IMR-90 (cell line): ENCODE measurements at regions not wholly inside any gene's neighbourhood (a gene's known extent, or its start where the extent isn't known, plus 50 kb on each side); places are given as distances from the start of the nearest gene placed in this dataset.

Source experiments
- ATAC-seq: fragments of 200-7000 bp; cut with Tn5 transposase; 2 replicates; pipeline ENCODE4 v1.9.1; 2020; ENCODE audit warnings: low read depth, mild to moderate bottlenecking, moderate library complexity
- BruUV-seq: library from RNA; stranded (reverse); fragments of 400-500 nt; replicated peaks from 2 replicates; lab custom pipeline; 2021; lab: Mats Ljungman, UMichigan
- CTCF ChIA-PET: fragments of 300-600 bp; formaldehyde crosslinking; extraction: SDS; loops from one replicate; lab custom pipeline; 2021; ENCODE audit warnings: antibody characterized with exemption; lab: Yijun Ruan, JAX
- POLR2A ChIA-PET: fragments of 300-600 bp; sonication (Branson Sonifier 250); formaldehyde crosslinking; loops from one replicate; lab custom pipeline; 2022; ENCODE audit warnings: antibody characterized with exemption; ENCODE audit not compliant: unreplicated experiment; lab: Charles Lee
- DNase-seq: peaks from one replicate; pipeline ENCODE4 v3.0.0; 2013
- H2AFZ ChIP-seq: replicated peaks from 2 replicates; pipeline ENCODE3; 2013; ENCODE audit warnings: low read length, mild to moderate bottlenecking; ENCODE audit not compliant: poor library complexity
- H2AK5ac ChIP-seq: 2 replicates; pipeline ENCODE4 v1.6.1; 2013; ENCODE audit warnings: low read depth, low read length, inconsistent platforms
- H2AK9ac ChIP-seq: replicated peaks from 2 replicates; pipeline ENCODE3; 2013; ENCODE audit warnings: mild to moderate bottlenecking, low read depth, low read length, moderate library complexity; ENCODE audit not compliant: poor library complexity
- H2BK120ac ChIP-seq: 2 replicates; pipeline ENCODE4 v1.6.1; 2013; ENCODE audit warnings: low read depth, low read length, inconsistent platforms
- H2BK15ac ChIP-seq: 3 replicates; pipeline ENCODE4 v1.6.1; 2013; ENCODE audit warnings: low read depth, low read length, inconsistent platforms
- H2BK20ac ChIP-seq: 2 replicates; pipeline ENCODE4 v1.6.1; 2013; ENCODE audit warnings: low read depth, mild to moderate bottlenecking, inconsistent platforms, low read length, moderate library complexity
- H2BK5ac ChIP-seq: 2 replicates; pipeline ENCODE4 v1.6.1; 2013; ENCODE audit warnings: mild to moderate bottlenecking, low read depth, low read length, inconsistent platforms; ENCODE audit not compliant: poor library complexity, severe bottlenecking
- H3K14ac ChIP-seq: replicated peaks from 2 replicates; pipeline ENCODE4 v1.6.1; 2013; ENCODE audit warnings: low read depth, low read length, inconsistent platforms
- H3K18ac ChIP-seq: 2 replicates; pipeline ENCODE4 v1.6.1; 2013; ENCODE audit warnings: low read depth, low read length, control low read depth
- H3K23ac ChIP-seq: 2 replicates; pipeline ENCODE4 v1.6.1; 2013; ENCODE audit warnings: low read depth, low read length, inconsistent platforms
- H3K27ac ChIP-seq: 2 replicates; pipeline ENCODE4 v1.5.1; 2013; ENCODE audit warnings: mild to moderate bottlenecking, control low read depth, low read length; ENCODE audit not compliant: insufficient read depth
- H3K27me3 ChIP-seq: 2 replicates; pipeline ENCODE4 v1.6.1; 2013; ENCODE audit warnings: low read length; ENCODE audit not compliant: control insufficient read depth, insufficient read depth
- H3K36me3 ChIP-seq: 2 replicates; pipeline ENCODE4 v1.6.1; 2013; ENCODE audit warnings: low read length, mixed read lengths; ENCODE audit not compliant: control insufficient read depth, insufficient read depth
- H3K4ac ChIP-seq: 2 replicates; pipeline ENCODE4 v1.6.1; 2013; ENCODE audit warnings: low read depth, low read length, inconsistent platforms
- H3K4me1 ChIP-seq: 2 replicates; pipeline ENCODE4 v1.6.1; 2013; ENCODE audit warnings: low read length, mixed read lengths; ENCODE audit not compliant: control insufficient read depth, insufficient read depth
- H3K4me2 ChIP-seq: 2 replicates; pipeline ENCODE4 v1.6.1; 2013; ENCODE audit warnings: low read depth, mild to moderate bottlenecking, control low read depth, low read length, moderate library complexity
- H3K4me3 ChIP-seq: 2 replicates; pipeline ENCODE4 v1.5.1; 2013; ENCODE audit warnings: low read depth, mild to moderate bottlenecking, control low read depth, low read length, moderate library complexity; ENCODE audit not compliant: insufficient read depth
- H3K56ac ChIP-seq: 2 replicates; pipeline ENCODE4 v1.6.1; 2013; ENCODE audit warnings: low read length, inconsistent platforms; ENCODE audit not compliant: insufficient read depth; ENCODE audit errors: extremely low read depth
- H3K79me1 ChIP-seq, 2 experiments: 2 replicates each; pipeline ENCODE4 v1.6.1; 2013; ENCODE audit warnings: low read length in 2 of 2, inconsistent platforms in 1 of 2, low read depth in 1 of 2
- H3K9ac ChIP-seq: 2 replicates; pipeline ENCODE4 v1.6.1; 2013; ENCODE audit warnings: low read depth, low read length, control low read depth
- H3K9me1 ChIP-seq: 2 replicates; pipeline ENCODE4 v1.6.1; 2013; ENCODE audit warnings: low read length, inconsistent platforms; ENCODE audit not compliant: insufficient read depth
- H3K9me3 ChIP-seq: 2 replicates; pipeline ENCODE4 v1.6.1; 2013; ENCODE audit warnings: low read length; ENCODE audit not compliant: control insufficient read depth, insufficient read depth
- H4K20me1 ChIP-seq: 2 replicates; pipeline ENCODE4 v1.6.1; 2013; ENCODE audit warnings: low read length, inconsistent platforms; ENCODE audit not compliant: insufficient read depth
- H4K5ac ChIP-seq: 2 replicates; pipeline ENCODE4 v1.6.1; 2013; ENCODE audit warnings: mild to moderate bottlenecking, low read depth, low read length, control low read depth
- H4K8ac ChIP-seq, 2 experiments: 2 replicates each; pipeline ENCODE4 v1.6.1; 2013; ENCODE audit warnings: low read depth in 2 of 2, low read length in 2 of 2, control low read depth in 1 of 2, inconsistent platforms in 1 of 2
- H4K91ac ChIP-seq: 2 replicates; pipeline ENCODE4 v1.6.1; 2013; ENCODE audit warnings: low read depth, low read length, inconsistent platforms; ENCODE audit not compliant: insufficient read depth
- BHLHE40 ChIP-seq: fragments of 150-350 bp; IDR thresholded peaks from 2 replicates; pipeline ENCODE4 v1.6.1; 2016; ENCODE audit warnings: mild to moderate bottlenecking, low read depth, low read length
- CEBPB ChIP-seq: IDR thresholded peaks from 2 replicates; pipeline ENCODE4 v1.6.1; 2012; ENCODE audit warnings: low read depth, low read length, improper control_type of control experiment
- CHD1 ChIP-seq: IDR thresholded peaks from 2 replicates; pipeline ENCODE4 v1.6.1; 2012; ENCODE audit warnings: low read depth, low read length, improper control_type of control experiment
- CTCF ChIP-seq: conservative IDR thresholded peaks from 2 replicates; pipeline ENCODE4 v1.5.1; 2012; ENCODE audit warnings: mild to moderate bottlenecking, low read depth, low read length, improper control_type of control experiment
- ELK1 ChIP-seq: fragments of 150-350 bp; IDR thresholded peaks from 2 replicates; pipeline ENCODE4 v1.6.1; 2016; ENCODE audit warnings: low read depth, mild to moderate bottlenecking, low read length, moderate library complexity, borderline replicate concordance
- FOS ChIP-seq: fragments of 150-350 bp; IDR thresholded peaks from 2 replicates; pipeline ENCODE4 v1.6.1; 2016; ENCODE audit warnings: low read depth, low read length
- MAZ ChIP-seq: IDR thresholded peaks from 2 replicates; pipeline ENCODE4 v1.6.1; 2012; ENCODE audit warnings: low read depth, mild to moderate bottlenecking, low read length, improper control_type of control experiment, moderate library complexity, borderline replicate concordance
- NFE2L2 ChIP-seq: fragments of 150-350 bp; IDR thresholded peaks from 2 replicates; pipeline ENCODE4 v1.6.1; 2016; ENCODE audit warnings: low read depth, mild to moderate bottlenecking, low read length
- RCOR1 ChIP-seq: IDR thresholded peaks from 2 replicates; pipeline ENCODE4 v1.6.1; 2012; ENCODE audit warnings: mild to moderate bottlenecking, low read length, improper control_type of control experiment; ENCODE audit not compliant: insufficient replicate concordance
- RFX5 ChIP-seq: IDR thresholded peaks from 2 replicates; pipeline ENCODE4 v1.8.0; 2012; ENCODE audit warnings: low read depth, mild to moderate bottlenecking, low read length, moderate library complexity
- SMC3 ChIP-seq: fragments of 150-350 bp; IDR thresholded peaks from 2 replicates; pipeline ENCODE4 v1.6.1; 2016; ENCODE audit warnings: low read depth, mild to moderate bottlenecking, antibody characterized with exemption, low read length, moderate library complexity
- dilution Hi-C: fragments of 300-500 bp; cut with HindIII; formaldehyde crosslinking; loops from one replicate; pipeline ENCODE4 v1.14.3; 2018; ENCODE audit warnings: low sequenced_read_pairs; ENCODE audit not compliant: unreplicated experiment
- in situ Hi-C: fragments of 300-500 bp; cut with MboI; formaldehyde crosslinking; loops from 3 replicates; pipeline ENCODE4 v1.14.3; 2019; ENCODE audit warnings: low sequenced_read_pairs, inconsistent platforms, mixed read lengths
- intact Hi-C: fragments of 100-400 bp; cut with micrococcal nuclease; formaldehyde crosslinking; loops from 2 replicates; pipeline ENCODE4 v1.10.0; 2022
- TF ChIP-seq, protein P1 (sequence below): fragments of 150-350 bp; IDR thresholded peaks from 2 replicates; pipeline ENCODE4 v1.6.1; 2017; ENCODE audit warnings: mild to moderate bottlenecking, antibody characterized with exemption, low read length, low read depth

- no peak overlapping the region for H2BK5ac ChIP-seq
- dilution Hi-C loops: no loop called here
- no peak overlapping the region for H4K91ac ChIP-seq
- no peaks in the 10 kb centered on the region for H3K79me1 ChIP-seq
- no peak overlapping the region for H2AK5ac ChIP-seq
- no peak overlapping the region for H2BK120ac ChIP-seq
- intact Hi-C loops: no loop called here
- no peak overlapping the region for H2AFZ ChIP-seq
- no peak overlapping the region for H3K14ac ChIP-seq
- no peak overlapping the region for H3K18ac ChIP-seq
- H2BK15ac ChIP-seq: no peak overlapping the region
- BruUV-seq: no TSS peak
- no peak overlapping the region for H2AK9ac ChIP-seq
- H3K56ac ChIP-seq: no peak overlapping the region
- no peaks in the 10 kb centered on the region for H3K36me3 ChIP-seq
- POLR2A ChIA-PET: no interaction called here
- H3K27me3 ChIP-seq: peaks cover 3% of the 10 kb centered on the region; the same call in 1 of the 2 replicates
- peaks cover 8% of the 10 kb centered on the region; the same call in 1 of the 2 replicates for H3K9me1 ChIP-seq
- no peak overlapping the region for H3K9ac ChIP-seq
- in situ Hi-C loops: no loop called here
- no peak overlapping the region for H3K27ac ChIP-seq
- peaks cover 16% of the 10 kb centered on the region for H3K4me1 ChIP-seq
- TF ChIP-seq CTCF (no peak), MAZ (no peak), RCOR1 (no peak), SMC3 (no peak), ELK1 (no peak), CHD1 (no peak), CEBPB (no peak), FOS (no peak), RFX5 (no peak), BHLHE40 (no peak), NFE2L2 (no peak)
- TF ChIP-seq, protein P1, sequence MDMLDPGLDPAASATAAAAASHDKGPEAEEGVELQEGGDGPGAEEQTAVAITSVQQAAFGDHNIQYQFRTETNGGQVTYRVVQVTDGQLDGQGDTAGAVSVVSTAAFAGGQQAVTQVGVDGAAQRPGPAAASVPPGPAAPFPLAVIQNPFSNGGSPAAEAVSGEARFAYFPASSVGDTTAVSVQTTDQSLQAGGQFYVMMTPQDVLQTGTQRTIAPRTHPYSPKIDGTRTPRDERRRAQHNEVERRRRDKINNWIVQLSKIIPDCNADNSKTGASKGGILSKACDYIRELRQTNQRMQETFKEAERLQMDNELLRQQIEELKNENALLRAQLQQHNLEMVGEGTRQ: no peak
- H4K20me1 ChIP-seq: no peaks in the 10 kb centered on the region
- no peak for DNase-seq
- no peak overlapping the region for H3K4me2 ChIP-seq
- no peak overlapping the region for H2BK20ac ChIP-seq
- CTCF ChIA-PET: interaction anchor here (1.0 kb wide), 1 partner anchor 25 kb away, joined by 3 read pairs; no protein-coding TSS in a partner anchor
- H3K23ac ChIP-seq: no peak overlapping the region
- no peak overlapping the region for H4K8ac ChIP-seq
- no peak overlapping the region for H3K4me3 ChIP-seq
- H3K4ac ChIP-seq: no peak overlapping the region
- no peak overlapping the region for H4K5ac ChIP-seq
- no peak for ATAC-seq
- no peaks in the 10 kb centered on the region for H3K9me3 ChIP-seq
Observed at GRCh38 chr22:22113701-22114100, 130.9 kb upstream of the VPREB1 start.
